ENCODE measurements at regions not wholly inside any gene's neighbourhood (a gene's known extent, or its start where the extent isn't known, plus 50 kb on each side); places are given as distances from the start of the nearest gene placed in this dataset.
A peak's percentile ranks its signal among the peaks of the same experiment; 100 is the strongest.

- WGBS: 2% methylated on average over 18 of the region's 31 CpGs
- H3K36me3 ChIP-seq: no peaks in the 10 kb centered on the region
- intact Hi-C loops (cut with DNase I): loop anchor here (10.0 kb wide), 1 partner anchor 440 kb away; no protein-coding TSS in a partner anchor
- peak overlapping the region in 3 of 4 donors; percentile 49 to 59 (median 50) for H3K4me3 ChIP-seq
- H3K4me1 ChIP-seq: peaks cover 14 to 40% (median 37%) of the 10 kb centered on the region in 4 donors
- H3K9me3 ChIP-seq: no peaks in the 10 kb centered on the region
- peaks cover 0 to 74% (median 36%) of the 10 kb centered on the region in 4 donors for H3K27me3 ChIP-seq
- H3K27ac ChIP-seq (replicated peaks in 1 of 4): no peak overlapping the region
- TF ChIP-seq CTCF (IDR thresholded peaks at IDR 0.05) (no peak), EP300 (IDR thresholded peaks at IDR 0.05) (no peak), POLR2A (IDR thresholded peaks at IDR 0.05; ENCODE audit: low read depth) (no peak), POLR2AphosphoS5 (IDR thresholded peaks at IDR 0.05) (no peak)
- DNase-seq (ENCODE audit: extremely low spot score): no peak
Measured at GRCh38 chr9:29214690-29215253, 1641.5 kb upstream of the C9orf72 start.

GRCh38 chr9:29217966-29218365, 1644.7 kb upstream of the C9orf72 start:
- peaks cover 5 to 22% (median 21%) of the 10 kb centered on the region in 4 donors for H3K4me1 ChIP-seq
- TF ChIP-seq CTCF (IDR thresholded peaks at IDR 0.05) (no peak), POLR2A (IDR thresholded peaks at IDR 0.05; ENCODE audit: low read depth) (no peak), EP300 (IDR thresholded peaks at IDR 0.05) (no peak), POLR2AphosphoS5 (IDR thresholded peaks at IDR 0.05) (no peak)
- H3K4me3 ChIP-seq: no peak overlapping the region
- no peak overlapping the region for H3K27ac ChIP-seq (replicated peaks in 1 of 4)
- H3K36me3 ChIP-seq: no peaks in the 10 kb centered on the region
- intact Hi-C loops (cut with DNase I): loop anchor here (10.0 kb wide), 1 partner anchor 443 kb away; no protein-coding TSS in a partner anchor
- no peaks in the 10 kb centered on the region for H3K9me3 ChIP-seq
- H3K27me3 ChIP-seq: peaks cover 0 to 51% (median 28%) of the 10 kb centered on the region in 4 donors
- DNase-seq (ENCODE audit: extremely low spot score): no peak
- WGBS: 75% methylated on average over 1 of the region's 1 CpG

GRCh38 chr9:29220596-29221251, 1647.4 kb upstream of the C9orf72 start:
- no peaks in the 10 kb centered on the region for H3K36me3 ChIP-seq
- peaks cover 0 to 24% (median 3%) of the 10 kb centered on the region in 4 donors for H3K27me3 ChIP-seq
- no peak for DNase-seq (ENCODE audit: extremely low spot score)
- no peak for TF ChIP-seq CTCF (IDR thresholded peaks at IDR 0.05)
- TF ChIP-seq POLR2AphosphoS5 (IDR thresholded peaks at IDR 0.05): no peak
- no peak for TF ChIP-seq POLR2A (IDR thresholded peaks at IDR 0.05; ENCODE audit: low read depth)
- no peak for TF ChIP-seq EP300 (IDR thresholded peaks at IDR 0.05)
- H3K4me1 ChIP-seq: no peaks in the 10 kb centered on the region
- 26% methylated on average over 2 of the region's 2 CpGs for WGBS
- no peaks in the 10 kb centered on the region for H3K9me3 ChIP-seq
- H3K27ac ChIP-seq (replicated peaks in 1 of 4): no peak overlapping the region
- intact Hi-C loops (cut with DNase I): no loop called here
- H3K4me3 ChIP-seq: no peak overlapping the region

GRCh38 chr9:29228558-29228957, 1655.3 kb upstream of the C9orf72 start:
- TF ChIP-seq EP300 (IDR thresholded peaks at IDR 0.05) (no peak), POLR2AphosphoS5 (IDR thresholded peaks at IDR 0.05) (no peak), CTCF (IDR thresholded peaks at IDR 0.05) (no peak)
- no peaks in the 10 kb centered on the region for H3K9me3 ChIP-seq
- H3K27me3 ChIP-seq: no peaks in the 10 kb centered on the region
- no peaks in the 10 kb centered on the region for H3K4me1 ChIP-seq
- no peaks in the 10 kb centered on the region for H3K36me3 ChIP-seq
- H3K4me3 ChIP-seq: no peak overlapping the region
- DNase-seq (ENCODE audit: extremely low spot score): no peak
- intact Hi-C loops (cut with DNase I): no loop called here
- 84% methylated on average over 2 of the region's 2 CpGs for WGBS
- no peak overlapping the region for H3K27ac ChIP-seq (replicated peaks in 1 of 4)

All from esophagus muscularis mucosa (tissue), 4 donors.